ENCODE measurements at regions not wholly inside any gene's neighbourhood (a gene's known extent, or its start where the extent isn't known, plus 50 kb on each side); places are given as distances from the start of the nearest gene placed in this dataset.

- DNase-seq (ENCODE audit: low read depth, low spot score): no peak
Measured at GRCh38 chr2:2872713-2873449, 504.7 kb downstream of the EIPR1 start.

- DNase-seq (ENCODE audit: low read depth, low spot score): no peak
Measured at GRCh38 chr2:2872309-2872617, 505.4 kb downstream of the EIPR1 start.

- DNase-seq (ENCODE audit: low read depth, low spot score): no peak
Measured at GRCh38 chr2:2871480-2872308, 505.9 kb downstream of the EIPR1 start.

- no peak for DNase-seq (ENCODE audit: low read depth, low spot score)
Measured at GRCh38 chr2:2870106-2870505, 507.5 kb downstream of the EIPR1 start.

GRCh38 chr2:2869553-2869952 lies 508.1 kb downstream of the EIPR1 start:
- DNase-seq (ENCODE audit: low read depth, low spot score): no peak

- no peak for DNase-seq (ENCODE audit: low read depth, low spot score)
Measured at GRCh38 chr2:2868085-2868484, 509.5 kb downstream of the EIPR1 start.

- no peak for DNase-seq (ENCODE audit: low read depth, low spot score)
Measured at GRCh38 chr2:2867397-2867979, 510.1 kb downstream of the EIPR1 start.

GRCh38 chr2:2866459-2866858 lies 511.2 kb downstream of the EIPR1 start:
- no peak for DNase-seq (ENCODE audit: low read depth, low spot score)

- no peak for DNase-seq (ENCODE audit: low read depth, low spot score)
Measured at GRCh38 chr2:2862386-2862785, 515.2 kb downstream of the EIPR1 start.

GRCh38 chr2:2861666-2862240 lies 515.9 kb downstream of the EIPR1 start:
- DNase-seq (ENCODE audit: low read depth, low spot score): no peak

GRCh38 chr2:2860589-2861300 lies 516.9 kb downstream of the EIPR1 start:
- DNase-seq (ENCODE audit: low read depth, low spot score): no peak

- DNase-seq (ENCODE audit: low read depth, low spot score): no peak
Measured at GRCh38 chr2:2859732-2860131, 517.9 kb downstream of the EIPR1 start.

- no peak for DNase-seq (ENCODE audit: low read depth, low spot score)
Measured at GRCh38 chr2:2859164-2859563, 518.5 kb downstream of the EIPR1 start.

GRCh38 chr2:2856723-2857415 lies 520.7 kb downstream of the EIPR1 start:
- no peak for DNase-seq (ENCODE audit: low read depth, low spot score)

- no peak for DNase-seq (ENCODE audit: low read depth, low spot score)
Measured at GRCh38 chr2:2855297-2855696, 522.3 kb downstream of the EIPR1 start.

GRCh38 chr2:2853346-2853745 lies 522.3 kb upstream of the MYT1L start:
- DNase-seq (ENCODE audit: low read depth, low spot score): no peak

GRCh38 chr2:2851806-2852777 lies 521.0 kb upstream of the MYT1L start:
- no peak for DNase-seq (ENCODE audit: low read depth, low spot score)

GRCh38 chr2:2851316-2851715 lies 520.2 kb upstream of the MYT1L start:
- DNase-seq (ENCODE audit: low read depth, low spot score): no peak

- DNase-seq (ENCODE audit: low read depth, low spot score): no peak
Measured at GRCh38 chr2:2850859-2851258, 519.8 kb upstream of the MYT1L start.

- no peak for DNase-seq (ENCODE audit: low read depth, low spot score)
Measured at GRCh38 chr2:2850218-2850755, 519.2 kb upstream of the MYT1L start.

All from iPS DF 19.7 (cell line).